Activated T-cell treated with anti-CD3 and anti-CD28 coated beads, Interleukin-2, amount 50 U/mL, for 48 hours (primary cell): ENCODE measurements at regions not wholly inside any gene's neighbourhood (a gene's known extent, or its start where the extent isn't known, plus 50 kb on each side); places are given as distances from the start of the nearest gene placed in this dataset.
"Not testable (repeated sequence)": the region's sequence is repeated elsewhere in the genome, so short reads cannot be mapped to it uniquely, and the experiment has no call there.

Source experiments
- DNase-seq, 2 experiments: peaks; one replicate each; pipeline ENCODE4 v3.0.0-alpha.2; 2020

DNA sequence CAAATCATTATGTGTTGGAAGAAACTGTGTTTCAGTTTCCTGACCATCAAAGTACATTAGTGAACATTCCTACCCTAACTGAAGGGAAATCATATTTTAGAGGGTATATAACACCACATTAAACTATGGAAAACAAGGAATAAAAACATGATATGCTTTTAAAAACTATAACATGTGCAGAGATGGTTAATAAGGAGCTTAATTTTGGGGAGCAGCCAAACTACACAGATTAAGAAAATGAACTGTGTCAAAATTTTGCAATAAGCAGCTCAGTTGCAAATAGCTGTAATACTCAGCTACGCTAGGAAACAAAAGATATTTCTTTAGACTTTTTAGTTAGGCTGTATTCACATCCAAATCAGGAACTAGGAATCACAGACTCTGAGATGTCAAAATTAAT is 1115.7 kb upstream of the CELF2 start:
- DNase-seq: no peak

DNA sequence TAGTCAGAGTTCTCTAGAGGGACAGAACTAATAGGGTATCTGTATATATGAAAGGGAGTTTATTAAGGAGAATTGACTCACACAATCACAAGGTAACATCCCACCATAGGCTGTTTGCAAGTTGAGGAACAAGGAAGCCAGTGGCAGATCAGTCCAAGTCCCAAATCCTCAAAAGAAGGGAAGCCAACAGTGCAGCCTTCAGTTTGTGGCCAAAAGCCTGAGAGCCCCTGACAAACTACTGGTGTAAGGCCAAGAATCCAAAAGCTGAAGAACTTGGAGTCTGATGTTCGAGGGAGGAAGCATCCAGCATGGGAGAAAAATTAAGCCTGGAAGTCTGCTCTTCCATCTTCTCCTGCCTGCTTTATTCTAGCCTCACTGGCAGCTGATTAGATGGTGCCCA is 1107.2 kb upstream of the CELF2 start:
- no peak for DNase-seq

DNA sequence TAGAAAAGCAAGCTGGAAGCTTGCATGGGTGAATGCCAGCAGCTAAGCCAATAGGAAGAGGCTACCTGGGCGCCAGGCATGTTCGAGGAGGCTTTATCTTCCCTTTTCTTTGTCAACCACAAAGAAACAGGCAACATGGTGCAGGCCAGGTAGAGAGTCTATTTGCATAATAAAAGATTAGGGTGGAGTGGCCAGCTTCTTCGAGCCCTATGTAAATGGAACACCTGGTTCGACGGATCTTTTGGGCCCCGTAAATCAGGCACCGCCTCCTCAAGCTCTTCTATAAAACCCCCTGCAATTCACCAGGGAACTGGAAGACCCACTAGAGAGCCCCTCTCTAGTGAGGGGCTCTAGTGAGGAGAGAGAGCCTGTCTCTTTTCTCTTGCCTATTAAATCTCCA is 1106.2 kb upstream of the CELF2 start:
- DNase-seq: no peak

DNA sequence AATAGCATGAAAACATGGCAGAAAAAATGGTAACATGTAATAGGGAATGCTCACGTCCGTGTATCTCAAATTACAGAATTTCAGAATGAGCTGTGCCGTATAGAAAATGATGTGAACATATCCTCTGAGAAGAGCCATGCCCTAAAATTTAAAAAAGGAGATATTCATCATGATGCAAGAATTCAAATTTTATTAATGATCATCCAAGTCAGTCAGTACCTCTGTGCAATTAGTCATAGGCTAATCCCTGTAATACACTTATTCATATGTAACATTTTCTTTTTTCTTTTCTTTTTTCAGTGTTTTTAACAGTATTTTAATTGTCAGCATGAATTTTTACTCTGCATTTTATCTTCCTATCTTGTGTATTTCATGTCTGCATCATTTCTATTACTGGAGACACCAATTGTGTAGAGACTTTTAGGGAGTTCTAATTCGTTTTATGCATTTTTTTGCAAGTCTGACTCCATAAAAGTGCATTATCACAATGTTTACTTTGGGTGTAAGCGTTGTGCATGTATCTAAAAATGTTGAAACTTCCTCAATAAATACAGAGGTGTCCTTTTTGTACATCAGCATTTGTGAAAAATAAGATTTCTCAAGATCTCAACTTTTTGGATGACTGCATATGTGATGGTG is 1103.7 kb upstream of the CELF2 start:
- no peak for DNase-seq

DNA sequence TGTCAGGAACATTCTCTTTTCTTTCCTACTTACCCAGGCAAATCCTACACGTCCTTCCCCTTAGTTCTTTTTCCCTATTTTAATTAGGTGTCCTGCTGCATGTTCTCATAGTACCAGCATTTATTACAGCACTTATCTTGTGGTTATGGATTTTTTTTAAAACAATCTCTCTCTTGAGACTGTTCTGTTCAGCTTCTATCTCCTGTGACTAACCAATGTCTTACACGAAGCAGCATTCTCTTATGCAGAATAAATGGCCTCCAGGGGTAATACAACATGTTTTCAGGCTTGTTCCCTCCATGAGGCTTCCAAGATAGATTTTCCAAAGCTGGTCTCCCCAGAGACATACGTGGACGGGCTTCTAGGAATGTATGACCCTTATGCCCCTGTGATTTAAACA is 1096.1 kb upstream of the CELF2 start:
- no peak for DNase-seq

DNA sequence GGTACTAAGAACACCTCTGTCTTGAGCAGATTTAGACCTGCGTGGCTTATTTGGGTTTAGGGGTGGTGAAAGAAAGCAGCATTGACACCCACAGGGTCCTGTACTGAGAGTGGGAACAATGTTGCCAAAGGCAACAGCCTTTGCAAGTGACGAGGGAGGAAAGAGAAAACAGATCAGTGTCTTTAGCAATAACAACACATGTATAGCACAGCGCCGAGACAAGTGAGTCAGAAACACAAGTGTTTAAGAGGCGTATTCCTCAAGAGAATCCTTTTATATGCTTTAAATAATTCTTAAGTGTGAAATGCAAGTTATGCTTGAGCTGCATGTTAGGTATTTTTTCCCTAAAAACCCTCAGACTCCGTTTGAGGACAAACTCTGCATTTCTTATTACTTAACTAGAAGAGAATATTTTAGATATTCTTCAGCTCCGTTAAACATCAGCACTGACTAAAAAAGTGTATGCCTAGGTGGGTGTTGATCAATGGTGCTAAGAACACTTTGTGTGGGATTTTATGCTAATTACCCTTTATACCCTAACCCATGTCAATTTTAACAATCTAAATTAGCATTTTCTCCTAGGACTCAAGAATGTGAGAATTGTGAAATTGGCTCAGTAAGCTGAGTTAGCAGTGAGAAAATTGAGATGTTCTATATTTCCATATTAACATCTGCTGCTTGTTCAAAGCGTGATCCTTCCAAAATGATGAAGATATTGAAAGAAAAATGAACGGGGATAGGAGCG is 1095.4 kb upstream of the CELF2 start:
- no peak for DNase-seq

DNA sequence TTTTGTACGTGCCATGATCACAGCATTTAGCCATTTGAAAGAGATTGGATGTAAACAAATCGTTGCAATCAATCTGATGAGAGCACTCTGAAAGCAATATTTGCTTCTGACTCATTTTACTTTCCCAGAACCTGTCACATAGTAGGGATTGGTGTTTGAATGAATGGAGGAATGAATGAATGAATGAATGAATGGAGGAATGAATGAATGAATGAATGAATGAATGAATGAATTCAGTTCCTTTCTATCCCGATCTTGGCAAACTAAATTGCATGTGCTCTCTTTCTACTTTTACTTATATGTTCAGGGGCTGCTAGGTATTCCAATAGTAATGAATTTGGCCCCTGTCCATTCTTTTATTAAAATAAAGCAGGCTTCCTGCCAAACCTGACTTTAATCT is 1091.7 kb upstream of the CELF2 start:
- DNase-seq: no peak

DNA sequence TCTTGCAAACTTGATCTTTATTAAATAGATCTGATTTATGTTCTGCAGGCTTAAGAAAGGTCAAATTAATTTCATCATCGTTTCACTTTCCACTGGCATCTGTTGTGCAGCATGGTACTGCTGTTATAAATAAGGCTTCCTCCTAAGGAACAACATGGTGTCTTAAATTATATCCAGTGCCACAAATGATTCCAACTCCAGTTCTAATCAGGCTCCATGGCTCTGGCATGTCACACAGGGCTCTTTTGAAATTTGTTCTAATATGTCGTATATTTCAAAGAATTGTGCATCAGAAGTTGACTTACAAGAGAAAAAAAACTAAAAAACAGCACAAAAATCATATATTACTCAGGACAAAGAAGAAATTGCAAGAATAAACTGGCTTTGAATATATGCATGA is 1090.8 kb upstream of the CELF2 start:
- no peak for DNase-seq

DNA sequence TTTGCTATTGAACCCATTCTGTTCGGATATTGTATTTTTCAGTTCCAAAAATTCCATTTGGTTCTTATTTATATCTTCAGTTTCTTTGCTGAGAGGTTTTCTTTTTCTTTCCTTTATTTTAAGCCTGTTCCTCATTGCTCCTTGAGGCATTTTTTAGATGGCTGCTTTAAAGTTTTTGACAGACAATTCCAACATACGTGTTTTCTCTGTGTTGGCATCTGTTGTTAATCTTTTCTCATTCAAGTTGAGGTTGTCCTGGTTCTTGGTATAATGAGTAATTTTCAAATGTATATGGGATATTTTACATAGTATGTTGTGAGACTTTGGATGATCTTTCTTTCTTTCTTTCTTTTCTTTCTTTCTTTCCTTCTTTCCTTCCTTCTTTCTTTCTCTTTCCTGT is 1078.0 kb upstream of the CELF2 start:
- no peak for DNase-seq

DNA sequence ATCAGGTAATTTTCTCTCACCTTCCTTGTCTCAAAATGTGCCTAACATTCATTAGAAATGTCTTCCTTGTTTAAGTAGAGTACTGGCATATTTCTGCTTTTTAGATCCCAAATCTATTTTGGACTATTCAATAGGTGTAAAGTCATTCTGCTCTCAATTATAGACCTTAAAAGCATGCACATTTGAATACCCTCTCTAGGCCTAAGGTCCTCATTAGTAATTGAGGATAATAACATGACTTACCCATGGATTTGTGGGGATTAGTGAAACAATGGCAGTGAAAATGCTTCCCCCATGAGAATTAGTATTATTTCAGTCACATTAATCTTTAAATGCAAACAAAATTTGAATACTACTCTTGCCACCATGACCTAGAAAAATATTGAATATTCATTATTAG is 1073.0 kb upstream of the CELF2 start:
- DNase-seq: no peak

DNA sequence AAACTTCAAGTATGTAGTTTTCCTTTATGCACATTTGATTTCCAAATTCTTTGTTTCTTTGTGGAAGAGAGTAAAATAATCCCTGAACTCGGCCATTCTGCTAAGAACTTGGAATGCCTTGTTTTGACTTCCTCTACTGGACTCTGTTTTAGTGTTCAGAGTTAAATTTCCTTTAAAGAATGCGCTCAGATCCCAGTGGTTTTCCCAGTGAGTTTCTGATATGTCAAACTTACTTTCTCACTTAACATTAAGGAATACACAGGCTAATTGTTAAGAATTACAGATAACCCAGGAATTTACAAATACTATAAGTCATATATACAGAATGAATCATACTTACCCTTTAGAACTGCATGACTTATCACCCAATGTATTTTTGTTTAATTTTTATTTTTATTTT is 1067.6 kb upstream of the CELF2 start:
- no peak for DNase-seq

DNA sequence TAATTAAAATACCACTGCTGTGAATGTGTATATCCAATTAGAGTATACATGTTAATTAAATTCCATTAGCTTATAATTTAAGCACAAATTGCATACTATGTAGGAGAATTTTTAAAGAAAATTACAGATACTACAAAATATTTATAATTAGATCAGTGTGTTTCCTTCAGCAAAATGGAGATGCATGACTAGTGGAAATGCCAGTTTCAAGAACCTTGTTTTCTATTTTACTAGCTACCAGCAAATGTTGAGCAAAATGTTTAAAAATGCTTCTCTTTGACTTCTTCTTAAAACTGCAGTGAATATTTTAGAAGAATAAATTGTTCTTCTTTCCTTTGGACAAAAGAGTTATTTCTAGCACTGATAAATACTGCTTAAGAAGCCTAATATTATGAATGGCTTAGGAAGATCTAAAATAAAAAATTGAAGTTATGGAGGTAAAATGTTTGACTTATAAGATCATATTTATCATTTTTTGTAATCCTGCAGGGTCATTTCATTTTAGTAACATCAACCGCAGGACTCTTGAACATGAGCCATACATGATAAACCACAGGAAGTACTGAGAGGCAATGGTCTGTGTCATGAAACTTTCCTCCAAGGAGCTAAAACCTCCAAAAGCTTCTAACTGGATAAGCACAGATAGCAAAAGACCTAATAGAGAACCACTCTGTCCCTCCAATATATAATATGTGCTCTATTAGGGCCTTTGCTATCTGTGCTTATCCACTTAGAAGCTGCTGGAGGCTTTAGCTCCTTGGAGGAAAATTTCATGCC is 1066.0 kb upstream of the CELF2 start:
- no peak for DNase-seq

DNA sequence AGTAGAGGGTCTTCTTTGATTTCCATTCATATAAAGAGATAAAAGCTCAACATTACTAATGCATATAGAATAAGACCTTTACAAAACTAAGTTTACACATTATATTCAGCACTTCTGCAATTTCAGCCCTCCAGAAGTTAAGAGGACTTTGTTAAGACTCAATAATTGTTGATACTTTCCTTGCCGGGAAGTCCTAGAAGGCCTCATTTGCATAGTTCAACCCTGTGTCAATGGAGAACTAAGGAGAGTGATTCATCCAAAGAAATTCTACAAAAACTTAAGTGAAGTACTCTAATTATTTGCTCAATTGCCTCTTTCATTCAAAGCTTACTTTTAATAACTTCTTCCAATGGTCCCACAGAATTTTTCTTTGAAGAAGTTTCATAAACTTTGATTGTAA is 1060.3 kb upstream of the CELF2 start:
- no peak for DNase-seq

DNA sequence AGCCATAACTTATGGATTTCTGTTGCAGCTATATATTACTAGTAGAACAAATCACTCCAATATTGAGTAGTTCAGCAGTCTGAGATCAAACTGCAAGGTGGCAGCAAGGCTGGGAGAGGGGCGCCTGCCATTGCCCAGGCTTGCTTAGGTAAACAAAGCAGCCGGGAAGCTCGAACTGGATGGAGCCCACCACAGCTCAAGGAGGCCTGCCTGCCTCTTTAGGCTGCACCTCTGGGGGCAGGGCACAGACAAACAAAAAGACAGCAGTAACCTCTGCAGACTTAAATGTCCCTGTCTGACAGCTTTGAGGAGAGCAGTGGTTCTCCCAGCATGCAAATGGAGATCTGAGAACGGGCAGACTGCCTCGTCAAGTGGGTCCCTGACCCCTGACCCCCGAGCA is 1059.8 kb upstream of the CELF2 start:
- not testable (repeated sequence) for DNase-seq

DNA sequence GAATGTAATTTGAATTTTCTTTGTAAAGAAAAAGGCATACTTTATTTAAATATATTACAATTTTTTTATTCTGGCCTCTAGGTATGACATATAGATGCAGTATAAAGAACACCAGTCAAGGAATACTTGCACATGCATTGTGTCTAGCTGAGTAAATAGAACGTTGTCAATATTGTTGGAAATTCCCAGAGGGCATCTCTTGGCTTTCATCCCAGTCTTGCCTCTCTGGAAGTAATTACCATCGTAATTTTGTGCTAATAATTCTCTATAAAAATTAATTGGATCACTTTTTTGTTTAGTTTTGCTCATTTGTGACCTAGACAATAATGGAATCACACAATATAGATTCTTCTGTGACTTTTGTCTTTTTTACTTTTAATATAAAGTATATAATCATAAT is 1052.3 kb upstream of the CELF2 start:
- no peak for DNase-seq

DNA sequence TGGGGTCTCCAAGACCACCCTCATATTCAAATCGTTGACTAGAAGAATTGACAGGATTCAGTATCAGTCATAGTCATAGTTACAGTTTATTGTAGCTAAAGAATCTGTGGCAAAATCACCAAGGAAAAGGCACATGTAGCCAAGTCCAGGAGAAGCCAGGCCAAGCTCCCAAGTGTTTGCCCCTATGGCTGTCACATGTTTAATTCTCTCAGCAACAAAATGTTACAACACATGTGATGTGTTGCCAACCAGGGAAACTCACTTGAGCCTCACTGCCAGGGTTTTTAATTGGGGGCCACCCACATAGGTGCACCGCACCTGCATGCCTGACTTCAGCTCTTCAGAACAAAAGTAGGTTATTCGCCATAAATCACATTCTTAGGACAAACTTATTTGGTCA is 1030.9 kb upstream of the CELF2 start:
- no peak for DNase-seq

DNA sequence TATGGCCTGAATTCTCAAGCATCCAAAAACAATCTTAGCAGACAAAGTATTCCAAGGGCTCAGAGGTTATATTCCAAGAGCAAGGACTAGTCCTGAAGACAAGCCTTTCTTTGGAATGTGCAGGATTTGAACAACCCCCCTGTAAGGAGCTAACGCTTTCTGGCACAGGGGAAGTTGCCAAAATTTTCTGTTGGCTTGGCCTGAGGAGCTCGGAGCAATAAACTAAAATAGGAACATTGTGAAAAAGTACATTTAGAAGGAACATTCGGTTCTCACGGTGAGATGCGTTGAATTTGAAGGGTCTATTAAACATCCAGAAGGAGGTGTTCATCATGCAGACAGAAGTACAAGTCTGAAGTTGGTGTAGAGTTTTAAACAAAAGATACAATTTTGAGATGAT is 1030.5 kb upstream of the CELF2 start:
- no peak for DNase-seq

DNA sequence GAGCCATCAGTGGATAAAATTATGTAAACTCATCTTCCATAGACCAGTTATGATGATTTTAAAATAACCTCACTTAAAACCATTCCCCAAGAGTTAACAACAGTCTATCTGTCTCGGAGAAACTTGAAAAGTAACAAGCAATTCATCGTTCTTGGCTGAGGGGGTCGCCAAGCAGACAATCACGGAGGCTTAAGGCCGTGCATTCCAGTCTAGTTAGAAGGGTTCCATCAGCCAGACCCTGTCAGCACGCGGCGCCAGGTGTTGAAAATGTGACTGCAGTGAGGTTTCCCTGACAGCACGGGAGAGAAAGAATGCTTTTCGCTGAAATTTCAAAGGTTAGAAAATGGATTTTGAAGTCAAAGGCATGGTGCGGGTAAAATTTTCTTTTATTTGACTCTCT is 1025.0 kb upstream of the CELF2 start:
- DNase-seq: no peak

DNA sequence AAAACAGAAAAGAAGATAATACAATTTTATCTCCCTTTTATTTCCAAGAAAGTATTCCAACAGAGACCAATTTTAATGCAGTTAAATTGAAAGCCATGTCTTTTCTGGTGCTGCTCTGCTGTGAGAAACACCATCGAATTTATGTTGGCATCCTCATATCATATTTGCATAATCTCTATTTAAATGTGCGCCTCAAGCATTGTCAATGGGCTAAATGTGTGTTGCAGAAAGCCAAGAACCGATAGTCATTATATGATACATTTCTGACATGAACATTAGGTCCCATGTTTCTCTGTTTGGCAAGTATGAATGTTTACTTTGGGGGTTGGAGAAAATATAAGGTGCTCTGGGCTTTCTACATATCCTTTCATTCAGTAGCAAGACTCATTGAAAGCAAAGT is 1023.5 kb upstream of the CELF2 start:
- DNase-seq: no peak

DNA sequence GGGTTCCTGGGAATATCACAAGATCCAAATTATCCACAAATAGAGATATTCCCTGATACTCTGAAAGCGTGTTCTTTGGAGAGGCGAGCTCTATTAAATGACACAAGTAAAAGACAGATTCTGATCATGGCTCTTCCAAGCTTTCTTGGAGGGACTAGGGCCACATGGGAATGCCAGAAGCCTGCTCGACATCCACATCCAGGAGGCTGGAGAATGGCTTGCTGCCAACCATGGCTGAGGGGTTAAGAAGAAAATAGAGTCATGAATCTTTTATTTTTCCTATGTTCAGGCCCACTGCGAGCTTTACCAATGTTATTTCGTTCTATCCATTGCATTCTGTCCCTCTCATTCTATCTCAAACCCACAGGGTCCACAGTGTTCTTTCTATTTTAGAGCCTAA is 1018.0 kb upstream of the CELF2 start:
- DNase-seq: no peak

DNA sequence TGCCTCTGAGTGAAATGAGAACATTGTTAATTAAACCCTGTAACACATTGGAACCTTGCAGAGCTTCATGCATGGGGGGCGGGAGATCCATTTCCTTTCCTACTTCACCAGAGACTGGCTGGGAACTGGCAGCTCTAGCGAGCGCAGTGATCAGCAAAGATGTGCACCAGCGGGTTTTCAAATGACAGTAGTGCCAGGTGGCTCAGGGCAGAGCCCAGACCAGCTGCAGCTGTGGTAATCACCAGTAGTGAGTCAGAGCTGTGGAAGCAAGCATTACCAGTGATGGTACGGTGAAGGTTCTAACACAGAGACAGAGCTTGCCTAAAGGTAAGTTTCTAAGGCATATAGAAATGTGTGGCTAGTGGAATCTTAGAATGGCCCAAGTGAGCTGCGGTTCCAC is 1009.7 kb upstream of the CELF2 start:
- DNase-seq: no peak

DNA sequence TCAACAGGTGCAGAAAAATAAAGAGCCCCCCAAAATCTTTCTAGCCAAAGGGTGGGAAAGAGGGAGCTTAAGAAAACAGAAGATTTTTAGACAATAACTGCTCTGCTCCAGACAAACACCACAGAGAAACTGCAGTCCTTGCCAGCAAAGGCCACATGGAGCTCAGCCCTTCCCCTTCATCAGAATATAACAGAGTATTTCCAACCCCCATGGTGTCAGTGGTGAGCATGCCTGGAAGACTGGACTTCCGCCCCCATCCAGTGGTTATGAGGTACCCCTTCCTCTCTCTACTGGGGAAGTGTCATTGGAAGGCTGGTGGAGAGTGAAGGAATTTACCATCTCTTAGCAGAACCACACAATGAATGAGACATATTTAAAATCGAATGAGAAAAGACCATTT is 1007.3 kb upstream of the CELF2 start:
- no peak for DNase-seq

DNA sequence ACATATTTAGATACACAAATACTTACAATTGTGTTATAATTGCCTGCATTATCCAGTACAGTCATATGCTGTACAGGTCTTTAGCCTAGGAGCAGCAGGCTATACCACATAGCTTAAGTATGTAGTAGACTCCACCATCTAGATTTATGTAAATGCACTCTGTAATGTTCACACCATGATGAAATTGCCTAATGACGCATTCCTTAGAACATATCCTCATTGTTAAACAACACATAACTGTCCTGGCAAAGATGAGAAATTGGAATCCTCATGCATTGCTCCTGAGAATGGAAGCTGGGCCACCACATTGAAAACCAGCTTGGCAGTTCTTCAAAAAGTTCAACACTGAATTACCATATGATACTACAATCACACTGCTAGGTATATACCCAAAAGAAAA is 1002.8 kb upstream of the CELF2 start:
- DNase-seq: no peak

DNA sequence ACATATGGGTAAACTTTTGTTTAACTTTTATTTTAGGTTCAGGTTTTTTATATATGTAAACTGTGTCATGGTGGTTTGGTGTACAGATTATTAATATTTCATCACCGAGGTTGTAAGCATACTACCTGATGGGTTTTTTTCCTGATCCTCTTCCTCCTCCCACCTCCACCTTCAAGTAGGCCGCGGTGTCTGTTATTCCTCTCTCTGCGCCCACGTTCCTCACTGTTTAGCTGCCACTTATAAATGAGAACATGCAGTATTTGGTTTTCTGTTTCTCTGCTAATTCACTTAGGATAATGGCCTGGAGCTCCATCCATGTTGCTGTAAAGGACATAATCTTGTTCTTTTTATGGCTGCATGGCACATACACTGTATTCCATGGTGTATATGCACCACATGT is 1000.0 kb upstream of the CELF2 start:
- DNase-seq: no peak
